ENCODE measurements at regions not wholly inside any gene's neighbourhood (a gene's known extent, or its start where the extent isn't known, plus 50 kb on each side); places are given as distances from the start of the nearest gene placed in this dataset.

GRCh38 chr1:79079770-79080169, 73.2 kb upstream of the ADGRL4 start:
- TF ChIP-seq POLR2AphosphoS5 (IDR thresholded peaks at IDR 0.05; ENCODE audit: borderline replicate concordance, low read depth, low read length): peak; percentile 54; the same call in 1 of the 2 replicates
- TF ChIP-seq EZH2 (IDR thresholded peaks at IDR 0.05): no peak
- TF ChIP-seq FOXP2 (optimal IDR thresholded peaks at IDR 0.05; ENCODE audit: control extremely low read depth, extremely low read length, insufficient read depth): peak; percentile 87

Data from SK-N-MC (cell line).